HG02870 (cell line): ENCODE measurements at regions not wholly inside any gene's neighbourhood (a gene's known extent, or its start where the extent isn't known, plus 50 kb on each side); places are given as distances from the start of the nearest gene placed in this dataset.

Source experiments
- ATAC-seq: cut with Tn5 transposase; IDR thresholded peaks from one replicate; pipeline ENCODE4 v1.9.1; 2021; ENCODE audit warnings: mild to moderate bottlenecking, moderate library complexity; ENCODE audit not compliant: unreplicated experiment

DNA sequence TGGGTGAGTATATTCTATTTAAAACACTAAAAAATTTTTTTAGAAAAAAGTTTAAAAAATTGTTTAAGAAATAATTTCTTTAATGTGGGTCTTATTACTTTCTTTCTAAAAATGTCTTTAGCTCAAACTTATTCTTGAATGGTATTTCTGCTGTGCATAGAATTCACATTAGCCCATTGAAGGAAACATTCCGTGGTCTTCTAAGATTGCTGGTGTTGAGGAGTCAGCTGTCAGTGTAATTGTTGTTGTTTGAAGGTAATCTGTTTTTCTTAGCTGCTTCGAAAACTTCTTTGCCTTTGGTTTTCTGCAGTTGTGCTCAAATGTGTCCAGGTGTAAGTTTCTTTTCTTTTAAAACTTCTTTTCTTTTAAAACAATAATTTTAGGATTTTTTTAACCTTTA lies 85.4 kb upstream of the KLF12 start:
- no peak for ATAC-seq

DNA sequence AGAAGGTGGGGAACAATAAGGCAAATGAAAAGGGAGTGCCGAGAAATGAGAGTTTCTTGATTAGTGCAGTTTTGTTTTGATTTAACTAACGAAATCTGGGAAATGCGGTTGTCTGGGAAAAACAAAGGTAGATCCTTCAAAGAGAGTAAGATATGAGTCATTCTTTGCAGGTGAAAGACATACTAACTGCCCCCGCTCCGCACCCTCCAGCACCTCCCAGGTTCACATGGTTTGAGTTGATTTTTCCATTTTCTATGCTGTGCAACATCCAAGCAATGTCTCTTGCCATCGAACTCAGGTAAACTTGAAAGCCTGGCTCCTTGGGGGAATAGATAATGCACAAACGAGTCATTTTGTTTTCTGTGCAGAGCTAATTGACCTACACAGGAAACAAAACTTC lies 84.1 kb upstream of the KLF12 start:
- ATAC-seq = no peak

DNA sequence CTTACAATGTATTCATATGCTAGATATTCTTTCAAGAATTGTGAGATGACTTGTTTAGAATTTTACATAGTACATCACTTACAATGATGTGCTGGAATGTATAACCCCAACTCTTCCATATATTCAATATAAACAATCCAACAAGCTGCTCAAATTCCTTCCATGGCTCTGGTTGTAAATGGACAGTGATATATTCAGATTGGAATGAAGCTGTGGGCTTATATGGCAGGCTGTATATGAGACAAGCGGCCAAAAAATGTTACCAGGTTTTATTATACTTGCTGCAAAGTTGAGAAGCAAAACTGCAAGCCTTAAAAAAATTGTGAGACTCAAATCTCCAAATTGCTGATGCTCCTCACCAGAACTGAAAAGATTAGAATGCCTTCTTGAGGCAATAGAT lies 83.6 kb upstream of the KLF12 start:
- no peak for ATAC-seq

DNA sequence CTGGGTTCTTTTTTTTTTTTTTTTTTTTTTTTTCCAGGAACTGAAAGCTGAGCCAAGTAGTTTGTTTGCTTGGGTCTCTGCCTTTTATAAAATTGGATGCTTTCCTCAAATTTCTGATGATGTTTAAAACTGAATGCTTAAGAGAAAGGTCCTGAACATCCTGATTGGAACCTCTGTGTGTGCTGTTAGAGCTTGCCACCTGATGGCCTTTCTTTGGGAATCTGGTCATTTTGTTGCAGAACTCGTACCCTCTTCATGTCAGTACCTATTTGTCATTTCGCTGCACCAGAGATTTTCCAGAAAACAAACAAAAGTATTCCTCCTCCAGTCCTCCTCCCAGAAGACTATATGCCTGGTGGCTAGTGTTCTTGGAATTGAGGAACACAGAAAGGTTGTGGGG lies 81.2 kb upstream of the KLF12 start:
- ATAC-seq = no peak

DNA sequence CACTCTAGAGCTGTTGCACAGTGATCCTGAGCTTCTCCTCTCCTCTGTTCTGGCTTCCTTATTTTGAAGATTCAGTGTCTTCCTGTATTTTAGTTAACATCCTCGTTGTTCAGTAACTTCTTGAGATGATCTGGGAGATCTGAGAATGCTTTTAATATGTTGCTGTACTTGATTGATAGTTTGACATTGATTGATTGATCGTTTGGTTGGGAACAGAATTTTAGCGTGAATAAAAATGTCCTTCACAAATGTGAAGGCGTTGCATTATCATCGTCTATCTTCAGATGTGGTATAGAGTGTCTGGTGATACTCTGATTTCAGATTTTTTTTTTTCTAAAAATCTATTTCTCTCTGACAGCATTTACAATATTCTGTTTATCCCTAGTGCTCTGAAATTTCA lies 80.1 kb upstream of the KLF12 start:
- no peak for ATAC-seq

DNA sequence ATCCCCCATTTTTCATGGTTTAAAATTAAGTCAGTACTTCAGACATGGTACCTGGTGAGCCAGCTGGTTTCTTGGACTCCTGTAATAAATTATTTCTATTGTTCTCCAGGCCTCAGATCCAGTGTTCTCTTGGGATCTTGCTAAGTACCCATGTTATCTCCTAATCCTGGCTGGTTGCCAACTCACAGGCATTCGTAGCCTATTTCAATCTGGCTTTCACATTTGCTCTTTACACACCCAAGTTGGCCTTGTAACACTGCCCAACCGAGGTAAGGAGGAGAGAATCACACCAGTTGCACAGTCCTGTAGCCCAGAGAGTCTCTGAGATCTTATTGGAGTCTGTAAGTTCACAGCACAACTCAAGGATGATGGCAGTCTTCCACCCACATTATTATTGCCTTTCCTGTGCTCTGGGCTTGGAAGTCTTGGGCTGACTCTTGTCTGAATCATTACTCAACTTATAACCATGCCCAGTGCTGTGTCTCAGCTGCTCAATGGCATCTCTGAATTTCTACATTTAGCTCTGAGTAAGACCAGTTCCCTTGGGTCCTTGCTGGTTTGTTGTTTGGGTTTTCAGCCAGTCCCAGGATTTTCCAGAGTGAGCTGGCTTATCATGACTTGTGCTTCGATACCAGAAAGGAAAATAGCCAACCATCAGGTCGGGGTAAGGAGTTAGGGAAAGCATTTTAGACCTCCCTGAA lies 76.6 kb upstream of the KLF12 start:
- no peak for ATAC-seq

DNA sequence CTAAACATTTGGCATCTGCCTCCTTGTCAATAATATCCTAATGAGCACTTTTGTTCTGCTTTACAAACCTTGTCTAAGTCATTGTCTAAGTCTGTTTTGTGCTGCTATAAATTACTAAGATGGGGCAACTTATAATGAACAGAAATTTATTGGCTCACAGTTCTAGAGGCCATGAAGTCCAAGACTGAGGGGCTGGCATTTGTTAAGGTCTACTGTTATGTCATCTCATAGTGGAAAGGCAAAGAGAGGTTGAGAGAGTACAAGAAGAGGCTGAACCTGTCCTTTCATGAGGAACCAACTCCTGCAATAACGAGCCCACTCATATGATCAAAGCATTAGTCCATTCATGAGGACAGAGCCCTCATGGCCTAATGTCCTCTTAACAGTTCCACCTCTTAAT lies 72.7 kb upstream of the KLF12 start:
- ATAC-seq = no peak

DNA sequence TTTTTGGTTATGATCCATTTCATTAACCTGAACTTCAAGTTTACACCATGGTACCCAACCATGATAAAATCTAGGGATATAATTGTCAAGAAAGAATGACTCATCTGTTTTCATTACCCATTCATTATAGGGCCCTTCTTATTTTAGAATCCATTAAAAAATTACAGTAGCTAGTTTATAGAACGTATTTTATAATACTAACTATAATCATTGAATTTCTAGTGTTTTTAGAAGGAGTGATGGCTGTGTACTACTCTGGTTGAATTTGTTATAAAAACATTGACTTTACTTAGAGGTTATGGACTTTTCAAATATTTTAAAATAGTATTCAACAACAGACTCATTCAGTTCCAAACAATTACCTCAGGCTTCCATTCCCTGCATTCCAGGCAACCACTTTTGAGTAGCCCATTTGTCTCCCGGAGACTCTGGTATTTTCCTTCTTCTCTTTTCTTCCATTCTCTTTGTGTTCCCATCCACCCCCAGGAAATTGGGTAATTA lies 71.9 kb upstream of the KLF12 start:
- no peak for ATAC-seq

DNA sequence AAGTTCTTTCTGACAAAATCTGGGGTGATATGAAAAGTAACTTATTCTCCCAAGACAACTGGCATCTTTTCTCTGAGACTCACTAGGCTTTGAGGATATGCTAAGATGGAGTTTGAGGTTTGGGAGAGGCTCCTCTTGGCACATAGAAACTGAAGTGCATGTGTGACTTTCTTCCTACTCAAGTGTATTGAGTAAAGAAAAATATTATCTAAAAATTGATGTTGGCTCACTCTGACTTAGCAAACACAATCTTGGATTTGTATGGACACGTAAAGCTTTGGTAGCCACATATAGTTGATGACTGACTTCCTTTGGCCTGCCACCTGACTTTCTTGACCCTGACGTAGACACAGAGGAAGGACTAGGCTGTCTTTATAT lies 71.1 kb upstream of the KLF12 start:
- no peak for ATAC-seq

DNA sequence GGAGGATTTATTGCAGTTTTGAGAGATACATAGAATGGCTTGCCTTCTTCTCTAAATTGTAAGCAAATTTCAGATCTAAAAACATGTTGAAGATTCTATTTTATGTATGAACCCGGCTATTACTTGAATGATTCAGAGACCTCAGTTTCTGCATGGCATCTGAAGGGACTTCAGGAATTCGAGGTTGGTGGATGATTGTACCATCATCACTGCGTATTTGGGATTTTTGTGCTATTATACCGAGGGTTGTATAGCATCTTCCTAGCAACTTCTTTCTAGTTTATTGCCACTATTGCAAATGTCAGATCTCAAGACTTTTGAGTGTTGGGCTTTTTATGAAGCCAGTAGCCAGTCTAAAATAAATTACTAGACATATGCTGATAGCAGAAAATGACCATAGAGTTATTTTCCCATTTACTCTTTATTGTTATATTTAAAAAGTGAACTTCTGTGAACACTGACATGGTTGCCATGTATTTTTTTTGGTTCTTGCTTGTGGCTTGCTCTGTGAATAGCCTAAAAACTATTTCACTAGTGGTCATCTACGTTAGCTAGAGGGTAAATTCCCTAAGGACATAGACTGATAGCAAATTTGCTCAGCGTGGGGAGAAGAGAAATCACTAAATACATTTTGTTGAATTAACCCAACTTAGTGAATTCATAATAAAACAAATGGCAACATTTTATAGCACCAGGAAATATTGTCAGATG lies 70.6 kb upstream of the KLF12 start:
- no peak for ATAC-seq

DNA sequence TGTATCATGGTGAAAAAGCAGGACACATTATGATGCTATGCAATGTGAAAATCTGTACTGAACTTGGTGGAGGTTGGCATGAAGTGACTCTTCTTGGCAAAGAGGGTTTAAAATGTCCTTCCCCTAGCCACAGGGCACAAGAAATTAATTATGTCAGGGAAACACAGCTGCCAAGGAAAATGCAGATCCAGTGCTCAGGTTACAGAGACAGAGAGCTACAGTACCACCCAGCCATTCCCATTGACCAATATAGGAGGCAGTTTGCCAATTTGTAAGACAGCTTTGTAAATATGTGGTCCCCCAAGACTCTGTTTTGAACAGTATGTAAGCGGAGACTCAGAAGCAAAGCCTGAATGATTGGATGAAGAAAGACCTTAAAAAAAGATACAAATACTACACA lies 69.4 kb upstream of the KLF12 start:
- ATAC-seq = no peak

DNA sequence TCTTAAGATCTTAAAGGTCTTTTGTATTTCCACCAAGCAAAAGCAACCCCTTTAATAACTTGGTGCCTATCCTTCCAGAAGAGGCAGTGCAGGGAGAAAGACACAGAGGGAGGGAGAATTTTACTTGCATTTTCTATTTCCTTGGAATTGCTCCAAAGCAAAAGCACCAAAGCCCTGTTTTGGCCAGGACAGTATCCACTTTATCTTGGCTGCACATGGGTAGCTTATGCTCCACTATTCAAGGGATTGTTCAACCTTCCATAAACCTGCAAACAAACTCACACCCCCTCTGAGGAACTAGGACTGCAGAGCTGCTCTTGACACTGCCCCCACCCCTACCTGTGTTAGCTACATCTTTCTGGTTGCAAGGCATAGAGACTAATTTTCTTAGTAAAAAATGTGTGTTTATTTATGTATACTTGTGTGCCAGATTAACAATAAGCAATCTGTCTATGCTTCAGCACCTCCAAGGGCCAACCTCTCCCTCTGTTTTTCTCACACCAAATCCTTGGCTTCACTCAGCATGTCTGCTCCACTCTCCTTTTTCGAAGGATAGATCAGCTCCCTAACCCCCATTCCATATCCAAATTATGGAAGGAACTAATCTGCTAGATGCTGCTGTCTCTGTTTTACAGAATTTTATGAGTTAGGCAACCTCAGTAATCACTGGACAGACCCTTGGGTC lies 68.1 kb upstream of the KLF12 start:
- no peak for ATAC-seq

DNA sequence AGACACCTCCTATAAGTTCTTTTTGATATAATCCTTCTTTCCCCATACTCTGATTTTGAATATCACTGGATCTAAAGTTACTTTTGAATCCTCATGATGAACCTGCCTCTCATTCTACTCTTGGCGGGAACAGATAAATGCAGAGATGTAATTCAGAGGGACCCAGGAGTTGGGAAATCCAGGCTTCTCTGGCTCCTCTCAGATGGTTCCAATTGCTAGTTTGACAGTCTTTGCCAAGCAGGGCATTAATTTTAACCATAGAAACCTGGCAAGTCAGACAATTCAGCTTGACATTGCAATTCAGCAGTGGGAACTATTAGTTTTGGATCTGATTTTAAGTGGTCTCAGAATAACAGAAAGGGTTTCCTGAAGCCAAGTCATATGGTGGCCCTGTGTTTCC lies 67.3 kb upstream of the KLF12 start:
- no peak for ATAC-seq

DNA sequence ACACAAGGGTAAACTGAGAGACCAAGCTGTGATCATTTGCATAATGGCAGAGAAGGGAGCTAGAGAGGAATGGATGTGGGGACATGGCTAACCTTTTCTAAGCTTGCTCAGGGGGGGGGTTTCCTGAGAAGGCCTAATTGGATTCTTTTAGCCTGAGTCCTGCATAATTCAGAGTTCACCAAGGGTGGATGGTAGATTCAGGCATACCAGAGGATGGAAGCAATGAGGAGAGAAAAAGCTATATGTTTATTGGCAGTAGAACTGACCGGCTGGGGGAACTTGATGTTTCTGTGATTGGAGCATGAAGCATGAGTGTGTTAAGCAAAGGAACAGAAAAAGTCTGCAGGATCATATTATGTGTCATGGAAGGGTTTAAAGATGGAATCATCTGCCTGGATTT lies 65.9 kb upstream of the KLF12 start:
- ATAC-seq = no peak

DNA sequence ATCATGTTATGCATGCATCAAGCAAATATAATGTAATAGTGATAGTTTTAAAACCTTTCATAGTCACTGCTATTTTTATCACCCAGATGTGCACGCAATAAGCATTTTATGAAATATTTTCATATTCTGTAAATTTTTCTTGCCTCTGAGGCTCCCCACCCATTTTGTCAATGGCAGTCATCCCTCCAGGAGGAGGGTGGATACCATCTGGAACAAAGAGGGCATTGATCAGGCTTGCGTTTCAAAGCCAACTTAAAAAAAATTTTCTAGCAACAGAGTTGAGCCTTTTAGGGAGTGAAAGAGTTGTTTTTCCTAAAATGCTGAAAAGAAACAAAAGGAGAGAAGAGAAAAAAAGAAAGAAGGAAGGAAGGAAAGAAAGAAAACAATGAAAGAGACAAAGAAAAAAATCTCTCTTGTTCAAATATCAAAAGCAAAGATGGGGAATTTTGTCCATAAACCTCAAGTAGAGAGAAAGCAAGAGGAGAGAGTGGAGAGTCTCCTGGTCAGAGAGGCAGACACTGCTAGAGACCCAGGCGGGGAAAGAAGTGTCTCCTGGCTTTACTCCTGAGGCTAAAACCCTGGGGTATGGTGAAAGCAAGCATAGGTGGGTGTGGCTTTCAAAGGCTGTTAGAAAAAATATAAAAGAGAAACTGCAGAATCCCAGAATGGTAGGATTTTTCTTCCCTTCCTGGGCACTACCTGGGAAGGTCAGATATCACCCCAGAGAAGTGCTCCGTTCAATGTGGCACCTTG lies 63.6 kb upstream of the KLF12 start:
- ATAC-seq = no peak

DNA sequence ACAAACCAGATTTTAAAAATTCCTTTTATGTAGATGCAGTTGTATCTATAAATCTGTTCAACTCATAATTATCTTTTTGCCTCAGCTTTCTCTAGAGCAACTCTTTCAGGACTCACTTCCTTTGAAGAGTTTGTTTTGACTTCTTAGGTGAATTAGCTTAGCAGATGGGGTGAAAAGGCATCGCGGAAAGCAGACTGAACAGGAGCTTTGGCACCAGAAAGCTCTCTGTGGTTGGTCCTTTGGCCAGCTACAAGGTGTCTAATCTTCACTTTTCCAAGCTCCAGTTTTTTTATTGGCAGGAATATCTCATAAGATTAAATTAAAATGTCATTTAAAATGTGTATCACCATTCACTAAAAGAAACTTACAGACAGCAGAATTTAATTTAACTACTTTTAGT lies 60.6 kb upstream of the KLF12 start:
- no peak for ATAC-seq

DNA sequence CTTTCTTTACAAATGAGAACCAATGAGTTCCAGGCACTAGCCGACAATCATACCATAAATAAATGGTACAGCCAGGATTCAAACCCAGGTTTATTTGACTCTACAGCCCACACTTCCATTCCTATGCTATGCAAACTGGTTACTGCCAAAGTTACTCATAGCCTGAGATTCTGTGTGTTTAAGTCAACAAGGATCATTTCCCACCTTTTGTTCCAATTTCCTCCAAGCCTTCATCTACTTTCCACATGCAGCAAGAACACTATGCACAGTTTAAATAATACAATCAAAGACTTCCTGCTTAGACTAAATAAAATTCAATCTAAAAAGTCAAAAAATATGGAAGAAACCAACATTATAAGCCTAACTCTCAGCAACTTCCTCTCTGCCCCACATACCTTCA lies 59.2 kb upstream of the KLF12 start:
- no peak for ATAC-seq

DNA sequence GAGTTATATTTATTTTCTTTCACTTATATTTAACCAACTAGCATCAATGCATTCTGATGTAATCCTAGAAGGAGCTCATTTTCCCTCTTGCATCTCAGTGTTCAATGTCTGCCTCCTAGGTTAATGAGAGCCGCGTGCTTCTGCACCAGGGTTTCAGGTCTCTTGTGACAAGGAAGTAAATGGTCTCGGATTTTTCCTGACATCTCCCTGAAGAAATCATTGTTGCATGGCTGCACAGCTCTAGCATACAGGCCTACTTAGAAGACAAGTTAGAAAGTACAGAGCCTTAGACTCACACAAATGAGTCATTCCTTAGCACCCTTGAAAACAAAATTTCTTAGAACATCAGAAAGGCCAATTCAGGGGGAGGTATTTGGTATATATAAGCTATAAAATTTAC lies 57.2 kb upstream of the KLF12 start:
- no peak for ATAC-seq

DNA sequence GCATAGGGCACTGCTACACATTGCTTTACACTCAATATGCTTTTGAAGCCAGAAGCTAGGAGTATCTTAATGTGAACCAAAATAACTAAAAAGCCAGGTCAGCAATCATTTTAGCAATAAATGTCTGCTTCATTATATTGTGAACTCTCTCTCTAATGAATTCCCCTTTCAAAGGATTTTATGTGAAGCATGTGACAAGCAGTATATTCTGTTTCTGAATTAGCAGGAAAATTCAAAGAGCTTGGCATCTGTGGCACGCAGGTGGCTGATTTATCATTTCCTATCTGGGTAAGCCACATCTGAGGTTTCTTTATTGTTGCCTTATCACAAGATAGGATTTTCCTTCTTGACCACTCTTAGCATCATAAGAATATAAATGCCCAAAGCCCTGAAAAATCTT lies 56.8 kb upstream of the KLF12 start:
- ATAC-seq = no peak

DNA sequence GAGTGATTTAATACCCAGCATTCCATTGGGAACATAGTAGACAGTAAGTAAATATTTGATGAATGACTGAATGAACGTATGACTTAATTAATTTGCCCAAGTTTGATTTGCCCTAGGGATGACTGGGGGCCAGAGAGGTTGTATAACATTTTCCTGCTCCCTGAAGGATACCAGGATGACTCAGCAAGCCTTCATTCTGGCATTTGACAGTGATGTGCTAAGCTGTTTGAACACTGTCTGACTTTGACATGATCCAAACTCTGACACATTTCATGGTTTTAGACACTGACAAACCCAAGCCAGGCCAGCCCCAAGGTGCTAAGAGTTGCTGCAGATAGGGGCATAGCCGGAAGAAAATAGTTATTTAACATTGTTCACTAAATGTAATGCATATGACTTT lies 53.4 kb upstream of the KLF12 start:
- ATAC-seq = no peak

DNA sequence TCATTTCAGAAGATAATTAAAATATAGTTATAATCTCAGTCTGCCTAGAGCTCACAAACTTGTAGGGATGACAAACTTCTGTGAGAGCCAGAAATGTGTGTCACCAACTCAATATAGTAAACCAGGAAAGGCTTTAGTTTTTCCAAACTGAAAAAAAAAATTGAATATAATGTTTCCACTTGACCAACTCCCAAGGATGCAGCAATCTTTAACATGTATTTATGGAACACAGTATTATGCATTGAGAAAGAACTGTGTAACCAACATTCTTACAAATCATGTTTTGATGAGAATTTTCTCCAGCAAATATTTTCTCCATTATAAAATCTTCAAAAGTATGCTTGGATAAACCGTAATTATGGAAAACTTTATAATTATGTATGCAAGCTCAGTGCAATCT lies 50.1 kb upstream of the KLF12 start:
- ATAC-seq = no peak
